ENCODE measurements at regions not wholly inside any gene's neighbourhood (a gene's known extent, or its start where the extent isn't known, plus 50 kb on each side); places are given as distances from the start of the nearest gene placed in this dataset.

GRCh38 chr15:79171320-79172031, 80.9 kb upstream of the RASGRF1 start:
- H3K4me3 Mint-ChIP-seq: peak overlapping the region; percentile 23
- H3K4me1 Mint-ChIP-seq (ENCODE audit: unreplicated experiment): peaks cover 30% of the 10 kb centered on the region
- no peak overlapping the region for H3K27ac Mint-ChIP-seq
- no peaks in the 10 kb centered on the region for H3K36me3 Mint-ChIP-seq
- DNase-seq (ENCODE audit: extremely low spot score, unreplicated experiment): peak; percentile 31
- H3K9me3 Mint-ChIP-seq: no peaks in the 10 kb centered on the region
- TF ChIP-seq CTCF (conservative IDR thresholded peaks at IDR 0.05): no peak
- peaks cover 18% of the 10 kb centered on the region for H3K27me3 Mint-ChIP-seq

- DNase-seq (ENCODE audit: extremely low spot score, unreplicated experiment): peak; percentile 64
- H3K27ac Mint-ChIP-seq: peak overlapping the region; percentile 93
- H3K9me3 Mint-ChIP-seq: no peaks in the 10 kb centered on the region
- H3K4me3 Mint-ChIP-seq: peak overlapping the region; percentile 48
- H3K27me3 Mint-ChIP-seq: peaks cover 10% of the 10 kb centered on the region
- H3K36me3 Mint-ChIP-seq: no peaks in the 10 kb centered on the region
- peaks cover 30% of the 10 kb centered on the region for H3K4me1 Mint-ChIP-seq (ENCODE audit: unreplicated experiment)
- TF ChIP-seq CTCF (conservative IDR thresholded peaks at IDR 0.05): no peak
Observed at GRCh38 chr15:79170256-79170664, 79.7 kb upstream of the RASGRF1 start.

GRCh38 chr15:79169526-79170133, 79.0 kb upstream of the RASGRF1 start:
- Mint-ChIP-seq H3K9me3 (no peaks in the 10 kb centered on the region), H3K4me3 (no peak overlapping the region), H3K36me3 (no peaks in the 10 kb centered on the region), H3K27me3 (peaks cover 8% of the 10 kb centered on the region), H3K4me1 (ENCODE audit: unreplicated experiment) (peaks cover 30% of the 10 kb centered on the region), H3K27ac (peak overlapping the region; percentile 93)
- DNase-seq (ENCODE audit: extremely low spot score, unreplicated experiment): peak; percentile 11
- no peak for TF ChIP-seq CTCF (conservative IDR thresholded peaks at IDR 0.05)

- Mint-ChIP-seq H3K4me1 (ENCODE audit: unreplicated experiment) (peaks cover 30% of the 10 kb centered on the region), H3K9me3 (no peaks in the 10 kb centered on the region), H3K27ac (peak overlapping the region; percentile 93), H3K36me3 (no peaks in the 10 kb centered on the region), H3K4me3 (no peak overlapping the region), H3K27me3 (peaks cover 8% of the 10 kb centered on the region)
- peak; percentile 64 for DNase-seq (ENCODE audit: extremely low spot score, unreplicated experiment)
- peak; percentile 48 for TF ChIP-seq CTCF (conservative IDR thresholded peaks at IDR 0.05)
Observed at GRCh38 chr15:79168922-79169456, 78.4 kb upstream of the RASGRF1 start.

- H3K4me3 Mint-ChIP-seq: no peak overlapping the region
- no peak overlapping the region for H3K27ac Mint-ChIP-seq
- H3K9me3 Mint-ChIP-seq: no peaks in the 10 kb centered on the region
- H3K27me3 Mint-ChIP-seq: peaks cover 5% of the 10 kb centered on the region
- peak; percentile 4 for DNase-seq (ENCODE audit: extremely low spot score, unreplicated experiment)
- peaks cover 30% of the 10 kb centered on the region for H3K4me1 Mint-ChIP-seq (ENCODE audit: unreplicated experiment)
- TF ChIP-seq CTCF (conservative IDR thresholded peaks at IDR 0.05): no peak
- no peaks in the 10 kb centered on the region for H3K36me3 Mint-ChIP-seq
Observed at GRCh38 chr15:79167776-79168175, 77.2 kb upstream of the RASGRF1 start.

Data from type B pancreatic cell (in vitro differentiated cells).